GM18519 (cell line): ENCODE measurements at regions not wholly inside any gene's neighbourhood (a gene's known extent, or its start where the extent isn't known, plus 50 kb on each side); places are given as distances from the start of the nearest gene placed in this dataset.
"Not testable (repeated sequence)": the region's sequence is repeated elsewhere in the genome, so short reads cannot be mapped to it uniquely, and the experiment has no call there.

Experiments
- ATAC-seq: cut with Tn5 transposase; IDR thresholded peaks from one replicate; pipeline ENCODE4 v1.9.1; 2021; ENCODE audit warnings: mild to moderate bottlenecking, moderate library complexity; ENCODE audit not compliant: unreplicated experiment, low FRiP score

DNA sequence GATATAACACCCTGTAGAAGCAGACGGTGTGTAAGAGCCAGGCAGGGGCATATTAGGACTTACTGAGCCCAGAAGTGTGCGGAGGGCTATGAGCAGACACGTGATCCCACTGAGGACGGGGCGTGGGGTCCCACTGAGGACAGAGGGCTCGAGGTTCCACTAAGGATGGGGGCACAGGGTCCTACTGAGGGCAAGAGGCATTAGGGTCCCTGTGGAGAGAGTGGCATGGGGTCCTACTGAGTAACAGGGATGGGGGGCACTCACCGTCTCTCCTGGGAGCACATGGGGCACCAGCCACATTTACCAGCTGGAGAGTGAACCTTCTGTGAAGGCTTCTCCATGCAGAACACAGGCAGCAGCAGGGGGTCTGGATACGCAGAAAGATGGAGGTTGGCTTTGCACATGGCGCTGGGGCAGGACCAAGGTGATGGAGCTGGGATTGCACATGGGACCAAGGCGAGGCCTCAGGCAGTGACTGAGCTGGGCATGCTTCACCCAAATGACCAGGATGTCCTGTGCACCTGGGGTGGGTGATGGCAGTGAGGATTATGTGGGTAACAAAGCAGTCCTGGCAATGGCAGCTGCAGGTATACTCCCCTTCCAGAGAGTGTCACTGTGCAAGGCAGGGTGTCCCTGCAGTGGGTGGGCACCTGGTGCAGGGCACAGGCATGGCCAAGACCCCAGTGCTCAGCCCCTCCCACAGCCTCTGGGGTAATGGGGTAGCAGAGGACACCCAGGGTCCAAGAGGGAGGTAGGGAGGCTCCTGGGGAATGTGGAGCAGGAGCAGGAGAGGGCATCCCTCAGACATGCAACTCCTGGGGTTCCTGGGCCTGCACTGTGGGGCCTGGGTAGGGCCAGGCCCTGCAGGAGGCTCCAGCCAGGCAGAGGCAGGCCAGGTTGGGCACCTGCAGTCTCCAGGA lies 278.1 kb downstream of the TCERG1L start:
- ATAC-seq = no peak

DNA sequence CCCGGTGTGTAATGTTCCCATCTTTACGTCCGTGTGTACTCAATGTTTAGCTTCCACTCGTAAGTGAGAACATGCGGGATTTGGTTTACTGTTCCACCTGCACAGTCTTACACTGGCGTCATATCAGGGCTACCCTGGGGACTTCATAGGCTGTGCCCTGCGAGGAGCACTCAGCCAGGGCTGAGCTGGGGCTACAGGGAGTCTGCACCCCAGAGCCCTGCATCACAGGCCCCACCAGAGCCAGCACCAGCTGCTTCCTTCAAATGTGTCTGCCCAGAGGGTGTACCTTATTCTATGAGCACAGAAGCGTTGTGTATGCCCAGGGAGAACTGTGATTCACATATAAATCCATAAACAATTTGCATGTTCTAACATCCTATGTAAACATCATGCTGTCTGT lies 277.1 kb downstream of the TCERG1L start:
- no peak for ATAC-seq

DNA sequence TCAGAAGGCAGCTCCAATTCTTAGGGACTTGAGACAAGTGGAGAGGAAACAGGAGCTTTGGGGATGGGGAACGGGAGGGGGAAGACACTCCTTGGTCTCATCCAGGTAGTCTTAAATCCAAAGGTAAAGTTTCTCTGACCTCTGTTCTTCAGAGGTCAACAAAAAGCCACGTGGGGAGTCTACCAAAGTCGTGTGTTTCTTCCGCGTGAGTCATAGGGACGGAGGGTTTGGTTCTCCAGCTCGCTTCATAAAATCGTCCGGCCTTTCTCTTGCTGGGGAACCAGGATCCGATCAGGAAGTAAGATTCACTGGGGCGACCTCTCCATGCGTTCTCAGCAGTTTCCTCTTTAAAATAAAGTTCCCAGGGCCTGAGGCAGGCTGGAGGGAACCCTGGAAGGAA lies 275.7 kb downstream of the TCERG1L start:
- no peak for ATAC-seq

DNA sequence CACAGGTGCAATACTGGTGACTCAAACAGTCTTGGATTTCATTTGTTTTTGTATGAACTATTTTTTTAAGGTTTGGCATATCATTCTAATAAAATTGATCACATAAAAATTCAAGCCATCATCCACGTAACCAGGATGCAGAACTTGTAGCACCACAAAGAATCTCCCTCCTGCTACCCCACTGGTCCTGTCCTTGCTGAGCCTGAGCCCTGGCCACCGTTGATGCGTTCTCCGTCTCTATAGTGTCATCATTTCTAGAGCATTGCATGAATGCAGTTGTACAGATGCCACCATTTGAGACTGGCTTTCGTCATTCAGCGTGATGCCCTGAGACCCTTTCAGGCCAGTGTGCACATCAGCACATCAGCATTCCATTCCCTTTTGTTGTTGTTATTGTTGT lies 273.5 kb downstream of the TCERG1L start:
- ATAC-seq = no peak

DNA sequence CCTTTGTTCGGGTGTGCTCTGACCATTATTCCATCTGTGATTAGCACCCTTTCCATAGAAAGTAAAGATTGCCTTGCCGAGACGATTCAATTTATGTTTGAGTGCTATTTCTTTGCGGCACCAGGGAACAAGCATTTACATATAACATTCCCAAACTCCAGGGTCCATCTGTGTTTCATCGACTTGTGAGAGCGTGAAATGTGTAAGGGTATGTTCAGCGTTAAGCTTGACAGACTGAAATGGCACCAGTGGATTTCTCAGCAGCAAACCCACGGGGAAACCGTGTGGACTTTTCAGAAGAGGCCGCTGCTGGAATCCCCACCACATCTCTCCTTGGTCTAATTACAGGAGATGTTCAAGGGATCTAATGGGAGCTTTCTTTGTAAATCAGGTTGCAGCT lies 270.5 kb downstream of the TCERG1L start:
- ATAC-seq = no peak

DNA sequence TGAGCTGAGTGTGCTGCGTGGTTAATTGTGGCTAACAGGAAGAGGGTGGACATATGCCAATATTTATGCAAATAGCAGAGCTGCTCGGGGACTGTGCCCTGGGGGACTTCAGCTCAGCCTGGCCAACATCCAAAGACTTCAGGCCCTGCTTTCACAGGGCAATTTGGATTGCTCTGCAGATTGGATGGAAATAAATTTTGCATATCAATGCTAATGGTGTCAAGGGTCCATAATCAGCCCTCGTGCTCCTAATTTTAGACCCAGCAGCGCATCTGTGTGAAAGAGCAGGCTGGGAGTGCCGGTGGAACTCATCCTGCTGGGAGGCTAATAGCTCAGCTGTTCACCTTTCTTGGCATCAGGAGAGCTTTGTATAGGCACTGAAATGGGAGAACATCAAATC lies 270.1 kb downstream of the TCERG1L start:
- ATAC-seq = no peak

DNA sequence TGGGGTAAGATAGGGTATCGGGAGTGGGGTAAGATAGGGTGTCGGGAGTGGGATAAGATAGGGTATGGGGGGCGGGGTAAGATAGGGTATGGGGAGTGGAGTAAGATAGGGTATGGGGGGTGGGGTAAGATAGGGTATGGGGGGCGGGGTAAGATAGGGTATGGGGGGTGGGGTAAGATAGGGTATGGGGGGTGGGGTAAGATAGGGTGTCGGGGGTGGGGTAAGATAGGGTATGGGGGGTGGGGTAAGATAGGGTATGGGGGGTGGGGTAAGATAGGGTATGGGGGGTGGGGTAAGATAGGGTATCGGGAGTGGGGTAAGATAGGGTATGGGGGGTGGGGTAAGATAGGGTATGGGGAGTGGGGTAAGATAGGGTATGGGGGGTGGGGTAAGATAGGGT lies 269.5 kb downstream of the TCERG1L start:
- ATAC-seq = not testable (repeated sequence)
